C4-2B (cell line): ENCODE measurements at regions not wholly inside any gene's neighbourhood (a gene's known extent, or its start where the extent isn't known, plus 50 kb on each side); places are given as distances from the start of the nearest gene placed in this dataset.

Experiments
- ZFX ChIP-seq: fragments of 450-650 bp; IDR thresholded peaks from 2 replicates; pipeline ENCODE4 v1.6.1; 2017
- TF ChIP-seq, protein P1 (sequence below): fragments of 450-650 bp; conservative IDR thresholded peaks from 2 replicates; pipeline ENCODE4 v1.5.1; 2017; ENCODE audit warnings: mild to moderate bottlenecking

DNA sequence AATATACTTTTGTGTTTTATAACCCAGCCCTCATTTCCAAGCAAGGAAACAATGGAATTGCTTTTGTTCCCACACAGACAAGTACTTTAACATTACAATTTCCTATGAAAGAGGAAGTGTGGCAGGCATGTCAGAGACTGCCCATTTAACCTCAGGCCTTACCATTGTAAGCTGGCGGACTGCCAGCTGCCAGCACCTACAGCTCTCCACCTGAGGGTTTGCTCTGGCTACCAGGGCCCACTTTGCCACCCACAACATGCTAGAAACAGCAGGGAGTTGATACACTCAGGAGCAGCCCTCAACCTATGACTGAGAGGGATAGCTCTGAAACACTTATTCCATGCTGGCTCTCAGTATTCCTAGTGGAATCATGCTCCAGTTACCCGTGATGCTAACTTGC, 152.3 kb upstream of the PRDX4 start:
- TF ChIP-seq, protein P1, sequence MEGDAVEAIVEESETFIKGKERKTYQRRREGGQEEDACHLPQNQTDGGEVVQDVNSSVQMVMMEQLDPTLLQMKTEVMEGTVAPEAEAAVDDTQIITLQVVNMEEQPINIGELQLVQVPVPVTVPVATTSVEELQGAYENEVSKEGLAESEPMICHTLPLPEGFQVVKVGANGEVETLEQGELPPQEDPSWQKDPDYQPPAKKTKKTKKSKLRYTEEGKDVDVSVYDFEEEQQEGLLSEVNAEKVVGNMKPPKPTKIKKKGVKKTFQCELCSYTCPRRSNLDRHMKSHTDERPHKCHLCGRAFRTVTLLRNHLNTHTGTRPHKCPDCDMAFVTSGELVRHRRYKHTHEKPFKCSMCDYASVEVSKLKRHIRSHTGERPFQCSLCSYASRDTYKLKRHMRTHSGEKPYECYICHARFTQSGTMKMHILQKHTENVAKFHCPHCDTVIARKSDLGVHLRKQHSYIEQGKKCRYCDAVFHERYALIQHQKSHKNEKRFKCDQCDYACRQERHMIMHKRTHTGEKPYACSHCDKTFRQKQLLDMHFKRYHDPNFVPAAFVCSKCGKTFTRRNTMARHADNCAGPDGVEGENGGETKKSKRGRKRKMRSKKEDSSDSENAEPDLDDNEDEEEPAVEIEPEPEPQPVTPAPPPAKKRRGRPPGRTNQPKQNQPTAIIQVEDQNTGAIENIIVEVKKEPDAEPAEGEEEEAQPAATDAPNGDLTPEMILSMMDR: no peak
- TF ChIP-seq ZFX: no peak
